HCT116 (cell line): ENCODE measurements at regions not wholly inside any gene's neighbourhood (a gene's known extent, or its start where the extent isn't known, plus 50 kb on each side); places are given as distances from the start of the nearest gene placed in this dataset.

ENCODE experiments used
- ATAC-seq: fragments of 200-7000 bp; cut with Tn5 transposase; 2 replicates; pipeline ENCODE4 v1.9.1; 2020; ENCODE audit warnings: mild to moderate bottlenecking, moderate library complexity
- BruUV-seq: library from RNA; stranded (reverse); fragments of 400-500 nt; replicated peaks from 2 replicates; lab custom pipeline; 2021; lab: Mats Ljungman, UMichigan
- CTCF ChIA-PET: fragments of 300-600 bp; sonication (Branson Sonifier 250); formaldehyde crosslinking; loops from one replicate; lab custom pipeline; 2021; ENCODE audit warnings: antibody characterized with exemption; lab: Charles Lee
- POLR2A ChIA-PET: fragments of 300-600, 350-600 bp; sonication (Branson Sonifier 250); formaldehyde crosslinking; loops from one replicate; lab custom pipeline; 2021; ENCODE audit warnings: antibody characterized with exemption; lab: Charles Lee
- RAD21 ChIA-PET, 2 experiments: fragments of 300-600 bp; sonication (Branson Sonifier 250); formaldehyde crosslinking; loops; one replicate each; lab custom pipeline; 2023; ENCODE audit warnings: low total read pairs in 2 of 2; ENCODE audit not compliant: uncharacterized antibody in 2 of 2, unreplicated experiment in 2 of 2, low non-redundant PET in 1 of 2; lab: Charles Lee
- DNase-seq: peaks from one replicate; pipeline ENCODE4 v3.0.0-alpha.2; 2010; ENCODE audit warnings: low read depth, low spot score
- H2AFZ ChIP-seq: fragments of 200-600 bp; shearing (Covaris generic), sonication (generic); 2 replicates; pipeline ENCODE4 v1.6.1; 2017; ENCODE audit warnings: low read depth, mixed run types, mixed read lengths, antibody characterized with exemption, low read length; ENCODE audit not compliant: poor library complexity, severe bottlenecking
- H3K27ac ChIP-seq: 2 replicates; pipeline ENCODE4 v1.5.1; 2012; ENCODE audit warnings: low read depth, low read length
- H3K27me3 ChIP-seq: fragments of 200-600 bp; sonication (generic); 2 replicates; pipeline ENCODE4 v1.6.1; 2016; ENCODE audit warnings: mixed run types, low read length, mixed read lengths; ENCODE audit not compliant: insufficient read depth
- H3K36me3 ChIP-seq, 2 experiments: fragments of 200-500 bp in 1 of 2; fragments of 200-600 bp in 1 of 2; sonication (Bioruptor generic) in 1 of 2; sonication (generic) in 1 of 2; 2 replicates each; pipeline versions ENCODE4 v1.5.1 to v1.6.1; 2014 to 2016; ENCODE audit warnings: low read length in 2 of 2, inconsistent platforms in 1 of 2, mixed read lengths in 1 of 2, mixed run types in 1 of 2; ENCODE audit not compliant: insufficient read depth in 2 of 2, control insufficient read depth in 1 of 2
- H3K4me1 ChIP-seq, 2 experiments: fragments of 200-600 bp in 1 of 2; sonication (generic) in 1 of 2; 2 replicates each; pipeline versions ENCODE4 v1.5.1 to v1.6.1; 2012 to 2017; ENCODE audit warnings: low read length in 2 of 2, inconsistent platforms in 1 of 2, mild to moderate bottlenecking in 1 of 2, mixed read lengths in 1 of 2, mixed run types in 1 of 2, moderate library complexity in 1 of 2; ENCODE audit not compliant: insufficient read depth in 2 of 2, control insufficient read depth in 1 of 2
- H3K4me2 ChIP-seq: fragments of 200-600 bp; sonication (generic); 2 replicates; pipeline ENCODE4 v1.6.1; 2017; ENCODE audit warnings: mixed run types, low read length, mixed read lengths
- H3K4me3 ChIP-seq, 2 experiments: fragments of 200-600 bp in 1 of 2; sonication (generic) in 1 of 2; replicated peaks in 1 of 2; 2 replicates each; pipeline ENCODE4 v1.5.1; 2011 to 2016; ENCODE audit warnings: low read length in 2 of 2, control low read depth in 1 of 2, low read depth in 1 of 2, mild to moderate bottlenecking in 1 of 2, mixed read lengths in 1 of 2, mixed run types in 1 of 2
- H3K79me2 ChIP-seq: fragments of 200-600 bp; sonication (generic); 2 replicates; pipeline ENCODE4 v1.6.1; 2017; ENCODE audit warnings: mild to moderate bottlenecking, mixed run types, low read length, moderate library complexity, mixed read lengths; ENCODE audit not compliant: insufficient read depth
- H3K9ac ChIP-seq: fragments of 200-600 bp; sonication (generic); 2 replicates; pipeline ENCODE4 v1.6.1; 2016; ENCODE audit warnings: low read length, mixed read lengths
- H3K9me2 ChIP-seq: fragments of 200-600 bp; sonication (generic), shearing (Covaris generic); 2 replicates; pipeline ENCODE4 v1.6.1; 2017; ENCODE audit warnings: mixed run types, mild to moderate bottlenecking, moderate library complexity; ENCODE audit not compliant: insufficient read depth
- H3K9me3 ChIP-seq, 2 experiments: fragments of 200-500 bp in 1 of 2; fragments of 200-600 bp in 1 of 2; sonication (Bioruptor generic) in 1 of 2; sonication (generic) in 1 of 2; 2 replicates each; pipeline ENCODE4 v1.6.1; 2014 to 2017; ENCODE audit warnings: low read length in 2 of 2, mixed read lengths in 2 of 2, inconsistent platforms in 1 of 2, low read depth in 1 of 2, mild to moderate bottlenecking in 1 of 2, mixed run types in 1 of 2, moderate library complexity in 1 of 2; ENCODE audit not compliant: control insufficient read depth in 1 of 2, insufficient read depth in 1 of 2
- H4K20me1 ChIP-seq: fragments of 200-600 bp; sonication (generic), shearing (Covaris generic); 2 replicates; pipeline ENCODE4 v1.6.1; 2017; ENCODE audit warnings: mixed run types, mild to moderate bottlenecking, moderate library complexity; ENCODE audit not compliant: insufficient read depth
- CTCF ChIP-seq, 3 experiments: fragments of 200-600 bp in 1 of 3; sonication (generic) in 1 of 3; IDR thresholded peaks in 2 of 3; conservative IDR thresholded peaks in 1 of 3; 2 replicates each; pipeline ENCODE4 v1.5.1; 2012 to 2017; ENCODE audit warnings: low read depth in 2 of 3, low read length in 2 of 3, antibody characterized with exemption in 1 of 3, borderline replicate concordance in 1 of 3, control low read depth in 1 of 3, mild to moderate bottlenecking in 1 of 3, mixed read lengths in 1 of 3, mixed run types in 1 of 3, moderate library complexity in 1 of 3; ENCODE audit not compliant: insufficient read depth in 1 of 3
- EZH2phosphoT487 ChIP-seq: fragments of 200-600 bp; IDR thresholded peaks from 2 replicates; pipeline ENCODE4 v1.6.1; 2018; ENCODE audit warnings: antibody characterized with exemption, borderline replicate concordance
- MAX ChIP-seq: IDR thresholded peaks from 2 replicates; pipeline ENCODE4 v1.6.1; 2012
- SP1 ChIP-seq: IDR thresholded peaks from 2 replicates; pipeline ENCODE4 v1.6.1; 2012; ENCODE audit warnings: low read depth
- TCF7L2 ChIP-seq: IDR thresholded peaks from 2 replicates; pipeline ENCODE4 v1.7.0; 2011; ENCODE audit warnings: borderline replicate concordance, inconsistent platforms; ENCODE audit not compliant: insufficient read depth, insufficient read length; ENCODE audit errors: extremely low read depth
- ZBTB33 ChIP-seq: IDR thresholded peaks from 2 replicates; pipeline ENCODE4 v1.6.1; 2011; ENCODE audit warnings: mild to moderate bottlenecking, low read length, moderate library complexity; ENCODE audit not compliant: insufficient replicate concordance; ENCODE audit errors: extremely low read depth
- intact Hi-C: fragments of 100-400 bp; cut with micrococcal nuclease; formaldehyde crosslinking; loops from 2 replicates; pipeline ENCODE4 v1.10.0; 2022

- no peak for ATAC-seq
- H3K4me2 ChIP-seq: no peak overlapping the region
- intact Hi-C loops: no loop called here
- H3K4me1 ChIP-seq: peaks cover 0 to 14% of the 10 kb centered on the region in 2 experiments; a peak in 1 of 4 replicates
- DNase-seq: no peak
- POLR2A ChIA-PET: no interaction called here
- no TSS peak for BruUV-seq
- TF ChIP-seq SP1 (no peak), MAX (no peak), ZBTB33 (no peak), EZH2phosphoT487 (no peak), CTCF (IDR thresholded peaks at IDR 0.05 in 2 of 3, conservative IDR thresholded peaks at IDR 0.05 in 1 of 3; ENCODE audit: borderline replicate concordance in 1 of 3, insufficient read depth in 1 of 3, low read depth in 2 of 3, low read length in 2 of 3) (no peak), TCF7L2 (no peak)
- TF ChIP-seq, all 23 proteins: peak for 0
- Histone ChIP-seq H3K27ac (no peak overlapping the region), H3K9me3 (no peaks in the 10 kb centered on the region), H3K9ac (no peak overlapping the region), H3K79me2 (peaks cover 53% of the 10 kb centered on the region), H3K27me3 (no peaks in the 10 kb centered on the region), H4K20me1 (no peaks in the 10 kb centered on the region), H3K9me2 (no peaks in the 10 kb centered on the region), H3K4me3 (no peak overlapping the region), H2AFZ (no peak overlapping the region), H3K36me3 (no peaks in the 10 kb centered on the region)
- CTCF ChIA-PET: no interaction called here
- RAD21 ChIA-PET: no interaction called here
Observed at GRCh38 chr9:110121170-110121569, 86.8 kb downstream of the C9orf152 start.
